HEK293T (cell line): ENCODE measurements at regions not wholly inside any gene's neighbourhood (a gene's known extent, or its start where the extent isn't known, plus 50 kb on each side); places are given as distances from the start of the nearest gene placed in this dataset.

Experiments used
- CTCF ChIA-PET: fragments of 350-600 bp; formaldehyde crosslinking; extraction: SDS; loops from one replicate; lab custom pipeline; 2021; ENCODE audit warnings: antibody characterized with exemption, inconsistent platforms; lab: Yijun Ruan, JAX
- POLR2A ChIA-PET: fragments of 350-600 bp; formaldehyde crosslinking; extraction: SDS; loops from one replicate; lab custom pipeline; 2020; ENCODE audit warnings: antibody characterized with exemption, inconsistent platforms; lab: Yijun Ruan, JAX
- DNase-seq: peaks from one replicate; pipeline ENCODE4 v3.0.0; 2012; ENCODE audit warnings: mixed read lengths; ENCODE audit errors: extremely low spot score
- ARNT ChIP-seq: fragments of 450-650 bp; IDR thresholded peaks from 2 replicates; pipeline ENCODE4 v1.6.1; 2017; ENCODE audit warnings: mild to moderate bottlenecking
- BHLHE40 ChIP-seq: fragments of 450-650 bp; IDR thresholded peaks from 2 replicates; pipeline ENCODE4 v1.6.1; 2016; ENCODE audit warnings: mild to moderate bottlenecking, moderate library complexity, borderline replicate concordance
- CTBP1 ChIP-seq: fragments of 450-650 bp; IDR thresholded peaks from 2 replicates; pipeline ENCODE4 v1.6.1; 2016; ENCODE audit warnings: borderline replicate concordance
- ELF4 ChIP-seq: fragments of 450-650 bp; IDR thresholded peaks from 2 replicates; pipeline ENCODE4 v1.6.1; 2017; ENCODE audit warnings: antibody characterized with exemption
- FOXA1 ChIP-seq: fragments of 450-650 bp; IDR thresholded peaks from 2 replicates; pipeline ENCODE4 v1.6.1; 2016; ENCODE audit warnings: mild to moderate bottlenecking
- FOXK2 ChIP-seq: fragments of 450-650 bp; IDR thresholded peaks from 2 replicates; pipeline ENCODE4 v1.6.1; 2016; ENCODE audit warnings: mild to moderate bottlenecking
- FOXM1 ChIP-seq: fragments of 450-650 bp; IDR thresholded peaks from 2 replicates; pipeline ENCODE4 v1.6.1; 2017; ENCODE audit warnings: mild to moderate bottlenecking, borderline replicate concordance
- HDGF ChIP-seq: fragments of 450-650 bp; IDR thresholded peaks from 2 replicates; pipeline ENCODE4 v1.6.1; 2017; ENCODE audit warnings: antibody characterized with exemption, borderline replicate concordance
- L3MBTL2 ChIP-seq: fragments of 450-650 bp; conservative IDR thresholded peaks from 2 replicates; pipeline ENCODE4 v1.6.1; 2016; ENCODE audit warnings: mild to moderate bottlenecking
- LEF1 ChIP-seq: fragments of 450-650 bp; IDR thresholded peaks from 2 replicates; pipeline ENCODE4 v1.6.1; 2017; ENCODE audit warnings: mild to moderate bottlenecking, borderline replicate concordance
- NFRKB ChIP-seq: fragments of 450-650 bp; IDR thresholded peaks from 2 replicates; pipeline ENCODE4 v1.6.1; 2016; ENCODE audit warnings: mild to moderate bottlenecking, moderate library complexity
- SP1 ChIP-seq: fragments of 450-650 bp; IDR thresholded peaks from 2 replicates; pipeline ENCODE4 v1.6.1; 2017
- SUZ12 ChIP-seq: fragments of 450-650 bp; IDR thresholded peaks from 2 replicates; pipeline ENCODE4 v1.6.1; 2016; ENCODE audit warnings: mild to moderate bottlenecking
- TARDBP ChIP-seq: fragments of 450-650 bp; IDR thresholded peaks from 2 replicates; pipeline ENCODE4 v1.6.1; 2016
- ZNF384 ChIP-seq: fragments of 450-650 bp; IDR thresholded peaks from 2 replicates; pipeline ENCODE4 v1.6.1; 2016
- TF ChIP-seq, protein P1 (sequence below): fragments of 450-650 bp; IDR thresholded peaks from 2 replicates; pipeline ENCODE4 v1.6.1; 2016

- DNase-seq, result no peak
- ChIA-PET CTCF (no interaction called here), POLR2A (no interaction called here)
- TF ChIP-seq FOXK2 (no peak), CTBP1 (no peak), SP1 (no peak), LEF1 (no peak), ELF4 (no peak), FOXM1 (no peak)
- TF ChIP-seq, protein P1, sequence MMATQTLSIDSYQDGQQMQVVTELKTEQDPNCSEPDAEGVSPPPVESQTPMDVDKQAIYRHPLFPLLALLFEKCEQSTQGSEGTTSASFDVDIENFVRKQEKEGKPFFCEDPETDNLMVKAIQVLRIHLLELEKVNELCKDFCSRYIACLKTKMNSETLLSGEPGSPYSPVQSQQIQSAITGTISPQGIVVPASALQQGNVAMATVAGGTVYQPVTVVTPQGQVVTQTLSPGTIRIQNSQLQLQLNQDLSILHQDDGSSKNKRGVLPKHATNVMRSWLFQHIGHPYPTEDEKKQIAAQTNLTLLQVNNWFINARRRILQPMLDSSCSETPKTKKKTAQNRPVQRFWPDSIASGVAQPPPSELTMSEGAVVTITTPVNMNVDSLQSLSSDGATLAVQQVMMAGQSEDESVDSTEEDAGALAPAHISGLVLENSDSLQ, result no peak
Observed at GRCh38 chr11:106446955-106447354, 369.5 kb downstream of the AASDHPPT start.

DNA sequence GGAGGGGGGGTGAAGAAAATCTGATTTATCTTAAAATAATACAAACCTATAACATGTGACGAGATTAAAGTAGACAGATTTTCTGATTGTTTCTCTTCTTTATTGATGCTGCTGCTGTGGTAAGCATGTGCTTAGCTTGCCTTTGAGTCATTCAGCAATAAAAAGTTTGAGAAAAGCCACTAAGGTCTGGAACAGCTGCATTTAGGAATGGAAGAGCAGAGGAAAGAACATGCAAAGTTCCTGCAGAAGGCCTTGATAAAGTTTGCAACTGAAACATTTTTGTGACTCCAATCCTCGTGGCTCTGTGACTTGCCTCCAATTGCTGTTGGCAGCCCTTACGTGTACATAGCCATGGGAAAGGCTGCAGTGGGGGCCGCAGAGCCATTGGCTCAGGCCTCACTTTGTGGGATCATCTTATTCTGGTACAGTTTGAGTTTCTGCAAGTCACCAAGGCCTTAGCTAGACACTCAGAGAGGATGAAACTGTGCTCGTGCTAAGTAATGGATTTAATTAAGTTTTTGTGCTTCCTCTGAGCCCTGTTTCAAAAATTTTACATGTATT lies 370.2 kb downstream of the AASDHPPT start:
- no peak for TF ChIP-seq LEF1
- TF ChIP-seq L3MBTL2, result no peak
- no peak for TF ChIP-seq FOXK2
- TF ChIP-seq, protein P1, result no peak
- no peak for DNase-seq
- ChIA-PET POLR2A (no interaction called here), CTCF (no interaction called here)

GRCh38 chr11:106449763-106450162 lies 372.3 kb downstream of the AASDHPPT start:
- TF ChIP-seq FOXK2 (no peak), TARDBP (no peak), ELF4 (no peak), HDGF (no peak), L3MBTL2 (no peak), FOXM1 (no peak), ZNF384 (no peak), SUZ12 (no peak), BHLHE40 (no peak), LEF1 (no peak), ARNT (no peak), NFRKB (no peak), SP1 (no peak), FOXA1 (no peak), CTBP1 (no peak)
- TF ChIP-seq, protein P1, result no peak
- ChIA-PET CTCF (no interaction called here), POLR2A (no interaction called here)
- DNase-seq, result no peak

DNA sequence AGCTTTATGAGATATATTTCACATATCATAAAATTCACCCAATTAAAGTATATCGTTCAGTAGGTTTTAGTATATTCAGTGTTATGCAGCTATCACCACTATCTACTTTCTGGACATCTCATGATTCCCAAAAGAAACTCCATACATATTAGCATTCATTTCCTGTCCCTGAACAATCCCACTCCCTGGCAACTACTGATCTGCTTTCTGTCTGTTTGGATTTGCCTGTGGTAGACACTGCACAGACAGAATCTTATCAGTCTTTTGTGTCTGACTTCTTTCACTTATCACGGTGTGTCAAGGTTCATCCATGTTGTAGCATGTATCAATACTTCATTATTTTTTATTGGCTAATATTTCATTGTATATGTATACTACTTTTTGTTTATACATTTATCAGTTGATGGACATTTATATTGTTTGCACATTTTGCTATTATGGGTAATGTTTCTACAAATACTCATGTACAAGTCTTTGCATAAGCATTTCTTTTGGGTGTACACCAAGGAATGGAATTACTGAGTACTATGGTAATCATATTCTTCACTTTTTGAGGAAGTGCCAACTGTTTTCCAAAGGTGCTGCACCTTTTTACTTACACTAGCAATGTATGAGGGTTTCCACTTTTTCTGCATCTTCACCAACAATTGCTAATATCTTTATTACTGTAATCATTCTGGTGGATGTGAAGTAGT lies 373.9 kb downstream of the AASDHPPT start:
- DNase-seq, result no peak
- no peak for TF ChIP-seq BHLHE40
- TF ChIP-seq, protein P1, result no peak
- TF ChIP-seq SUZ12, result no peak
- ChIA-PET POLR2A (no interaction called here), CTCF (no interaction called here)

DNA sequence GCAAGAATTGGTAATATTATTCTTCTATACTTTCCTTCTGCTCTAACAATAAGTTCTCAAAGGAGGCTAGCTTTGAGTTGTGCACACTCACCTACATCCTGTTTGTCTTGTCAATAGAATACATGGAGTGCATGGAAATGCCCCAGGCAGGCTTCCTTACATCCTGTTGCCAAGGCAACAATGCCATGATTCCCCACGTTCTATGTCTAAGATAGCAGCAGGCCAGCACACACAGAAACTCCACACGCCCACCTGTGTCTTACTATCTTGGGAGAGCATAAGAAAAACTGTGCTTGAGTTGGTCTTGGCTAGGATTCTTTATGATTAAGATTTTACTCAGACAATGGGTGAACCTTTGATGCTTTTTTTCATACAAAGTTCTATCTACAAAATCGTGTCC lies 379.2 kb downstream of the AASDHPPT start:
- CTCF ChIA-PET, result no interaction called here
- POLR2A ChIA-PET, result no interaction called here
- DNase-seq, result no peak
- TF ChIP-seq SP1 (no peak), FOXA1 (no peak), HDGF (no peak), SUZ12 (no peak), LEF1 (no peak), L3MBTL2 (no peak), TARDBP (no peak), ZNF384 (no peak), FOXM1 (no peak), FOXK2 (no peak), BHLHE40 (no peak), ARNT (no peak), ELF4 (no peak), CTBP1 (no peak), NFRKB (no peak)
- TF ChIP-seq, protein P1, result no peak

- TF ChIP-seq CTBP1, result no peak
- no peak for TF ChIP-seq SUZ12
- no peak for TF ChIP-seq SP1
- no peak for TF ChIP-seq NFRKB
- TF ChIP-seq ELF4, result no peak
- TF ChIP-seq, protein P1, result no peak
- no peak for TF ChIP-seq FOXM1
- no peak for TF ChIP-seq HDGF
- no peak for TF ChIP-seq TARDBP
- no peak for TF ChIP-seq ARNT
- no peak for TF ChIP-seq L3MBTL2
- TF ChIP-seq ZNF384, result no peak
- TF ChIP-seq FOXK2, result no peak
- ChIA-PET POLR2A (no interaction called here), CTCF (no interaction called here)
- no peak for DNase-seq
Observed at GRCh38 chr11:106457727-106458126, 380.3 kb downstream of the AASDHPPT start.
